DMS 273 treated with DMSO at 0.1 percent for 48 hours (cell line): ENCODE measurements at regions not wholly inside any gene's neighbourhood (a gene's known extent, or its start where the extent isn't known, plus 50 kb on each side); places are given as distances from the start of the nearest gene placed in this dataset.

Source experiments
- DNase-seq: peaks from one replicate; lab custom pipeline; 2025; lab: John Stamatoyannopoulos, UW

GRCh38 chr9:23914431-23915003, 88.5 kb upstream of the ELAVL2 start:
- DNase-seq = no peak

GRCh38 chr9:23907343-23907742, 81.3 kb upstream of the ELAVL2 start:
- DNase-seq = no peak

GRCh38 chr9:23887781-23888180, 61.7 kb upstream of the ELAVL2 start:
- DNase-seq = no peak
